GM18502 (cell line): ENCODE measurements at regions not wholly inside any gene's neighbourhood (a gene's known extent, or its start where the extent isn't known, plus 50 kb on each side); places are given as distances from the start of the nearest gene placed in this dataset.
"Not testable (repeated sequence)": the region's sequence is repeated elsewhere in the genome, so short reads cannot be mapped to it uniquely, and the experiment has no call there.

Experiments used
- ATAC-seq: cut with Tn5 transposase; IDR thresholded peaks from one replicate; pipeline ENCODE4 v1.9.1; 2021; ENCODE audit warnings: mild to moderate bottlenecking; ENCODE audit not compliant: unreplicated experiment, poor library complexity

DNA sequence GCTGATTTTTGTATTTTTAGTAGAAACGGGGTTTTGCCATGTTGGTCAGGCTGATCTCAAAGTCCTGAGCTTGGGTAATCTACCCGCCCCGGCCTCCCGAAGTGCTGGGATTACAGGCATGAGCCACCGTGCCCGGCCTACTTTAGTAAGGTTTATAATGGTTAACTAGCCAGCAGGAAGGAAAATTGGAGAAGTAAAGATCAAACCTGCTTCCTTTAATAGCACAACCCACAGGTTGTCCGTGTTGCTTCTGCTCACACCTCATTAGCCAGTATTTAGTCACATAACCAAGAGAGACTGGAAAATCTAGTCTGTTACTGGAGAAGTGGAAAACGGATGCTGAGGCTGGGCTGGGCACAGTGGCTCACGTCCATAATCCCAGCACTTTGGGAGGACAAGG is 51.9 kb upstream of the TBL1XR1 start:
- no peak for ATAC-seq

DNA sequence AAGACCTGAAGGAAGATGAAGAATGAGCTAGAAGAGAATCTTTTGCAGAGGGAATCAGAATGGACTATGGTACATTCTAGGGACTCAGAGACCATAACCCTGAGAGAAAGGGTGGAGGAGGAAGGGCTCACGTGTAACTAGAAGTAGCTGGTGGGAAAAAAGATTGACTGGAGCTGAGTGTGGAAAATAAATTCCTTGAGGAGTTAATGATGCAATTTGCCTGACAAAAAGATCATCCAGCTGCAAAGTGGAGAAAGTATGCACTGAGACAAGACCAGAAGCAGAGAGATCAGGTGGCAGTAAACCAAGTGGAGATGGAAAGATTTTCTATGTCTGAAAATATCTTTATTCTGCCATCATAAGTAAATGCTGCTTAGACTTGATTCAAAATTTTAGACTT is 52.9 kb upstream of the TBL1XR1 start:
- no peak for ATAC-seq

DNA sequence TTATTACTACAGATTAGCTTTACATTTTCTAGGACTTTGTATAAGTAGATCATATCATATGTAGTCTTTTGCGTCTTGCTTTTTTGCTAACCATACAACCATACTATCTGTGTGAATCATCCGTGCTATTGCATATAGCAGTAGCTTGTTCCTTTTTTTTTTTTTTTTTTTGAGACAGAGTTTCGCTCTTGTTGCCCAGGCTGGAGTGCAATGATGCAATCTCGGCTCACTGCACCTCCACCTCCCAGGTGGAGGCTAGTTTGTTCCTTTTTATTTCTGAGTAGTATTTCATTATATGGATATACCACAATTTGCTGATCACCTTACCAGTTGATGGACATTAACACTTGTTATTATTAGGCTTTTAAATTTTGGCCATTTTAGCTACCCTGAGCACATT is 54.5 kb upstream of the TBL1XR1 start:
- ATAC-seq, result peak; percentile 39

- ATAC-seq, result no peak
Observed at GRCh38 chr3:177257006-177257405, 59.7 kb upstream of the TBL1XR1 start.

- no peak for ATAC-seq
Observed at GRCh38 chr3:177257625-177258024, 60.3 kb upstream of the TBL1XR1 start.

DNA sequence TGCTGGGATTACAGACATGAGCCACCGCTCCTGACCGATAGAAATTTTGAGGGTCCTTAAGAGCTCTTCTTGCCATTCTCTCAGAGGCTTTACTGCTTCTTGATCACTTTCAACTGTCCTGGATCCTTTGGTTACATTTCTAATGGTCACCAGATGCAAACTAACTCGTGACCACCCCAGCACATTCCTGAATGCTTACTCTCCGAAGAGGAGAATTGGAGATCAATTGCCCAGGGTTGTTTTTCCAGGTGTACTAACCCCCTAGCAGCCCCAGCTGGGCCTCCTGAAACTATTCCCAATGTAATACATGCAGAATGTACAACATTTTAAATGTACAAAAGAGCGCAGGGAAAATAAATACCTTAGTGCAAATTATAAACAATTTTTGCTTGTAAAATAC is 65.1 kb upstream of the TBL1XR1 start:
- no peak for ATAC-seq

GRCh38 chr3:177263615-177264368 is 66.5 kb upstream of the TBL1XR1 start:
- ATAC-seq, result peak; percentile 73

DNA sequence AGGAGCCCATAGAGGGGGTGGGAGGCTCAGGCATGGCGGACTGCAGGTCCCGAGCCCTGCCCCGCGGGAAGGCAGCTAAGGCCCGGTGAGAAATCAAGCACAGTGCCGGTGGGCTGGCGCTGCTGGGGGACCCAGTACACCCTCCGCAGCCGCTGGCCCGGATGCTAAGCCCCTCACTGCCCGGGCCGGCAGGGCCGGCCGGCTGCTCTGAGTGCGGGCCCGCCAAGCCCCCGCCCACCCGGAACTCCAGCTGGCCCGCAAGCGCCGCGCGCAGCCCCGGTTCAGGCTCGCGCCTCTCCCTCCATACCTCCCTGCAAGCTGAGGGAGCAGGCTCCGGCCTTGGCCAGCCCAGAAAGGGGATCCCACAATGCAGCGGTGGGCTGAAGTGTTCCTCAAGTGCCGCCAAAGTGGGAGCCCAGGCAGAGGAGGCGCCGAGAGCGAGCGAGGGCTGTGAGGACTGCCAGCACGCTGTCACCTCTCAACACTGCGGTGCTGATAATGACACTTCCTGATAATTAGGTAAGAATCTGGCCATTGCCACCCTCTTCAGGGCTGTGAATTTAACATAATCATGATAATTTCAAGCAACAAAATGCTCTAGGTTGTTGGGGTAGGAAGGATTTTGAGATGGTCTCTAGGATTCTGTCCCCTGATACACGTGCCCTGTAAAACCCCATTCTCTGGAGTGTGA is 74.7 kb upstream of the TBL1XR1 start:
- not testable (repeated sequence) for ATAC-seq

DNA sequence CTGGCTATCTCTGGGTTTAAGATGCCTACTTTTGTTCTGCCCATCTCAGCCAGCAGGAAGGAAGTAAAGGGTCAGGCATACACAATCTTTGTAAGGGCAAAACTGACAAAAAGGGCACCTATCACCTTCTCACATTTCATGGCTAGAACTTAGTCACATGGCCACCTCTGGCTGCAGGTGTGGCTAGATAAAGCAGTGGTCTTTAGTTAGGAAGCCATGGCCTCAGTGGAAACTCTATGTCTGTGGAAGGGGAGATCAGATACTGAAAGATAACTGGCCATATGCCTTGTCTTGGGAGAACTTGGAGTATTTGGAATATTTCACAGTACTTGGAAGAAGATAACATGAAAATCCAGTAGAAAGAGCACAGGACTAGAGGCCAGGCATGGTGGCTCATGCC is 80.7 kb upstream of the TBL1XR1 start:
- ATAC-seq, result no peak

GRCh38 chr3:177279118-177279815 is 82.0 kb upstream of the TBL1XR1 start:
- no peak for ATAC-seq

GRCh38 chr3:177281292-177282118 is 84.2 kb upstream of the TBL1XR1 start:
- peak; percentile 57 for ATAC-seq

DNA sequence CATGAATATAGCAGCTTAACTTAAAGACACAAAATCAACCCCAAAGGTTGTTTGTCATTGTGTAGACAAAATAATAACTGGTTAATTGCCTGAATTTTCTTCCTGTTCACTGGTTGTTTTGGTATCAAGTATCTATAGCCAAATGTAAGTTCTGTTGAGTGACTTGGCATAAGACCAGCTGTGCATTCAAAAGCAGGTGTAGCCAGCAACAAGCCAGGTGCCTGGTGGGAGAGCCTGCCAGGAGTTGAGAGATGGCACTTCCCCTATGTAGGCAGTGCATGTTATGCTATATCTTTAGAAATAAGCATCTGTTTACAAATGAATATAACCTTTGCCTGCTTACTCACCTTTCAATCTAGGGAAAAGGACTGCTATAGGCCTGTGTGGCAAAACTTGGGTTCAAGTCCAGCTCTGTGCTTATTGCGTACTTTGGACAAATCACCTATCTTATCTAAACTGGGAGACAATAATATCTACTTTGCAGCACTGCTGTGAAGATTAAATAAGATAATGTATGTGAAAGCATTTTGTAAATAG is 84.9 kb upstream of the TBL1XR1 start:
- no peak for ATAC-seq

GRCh38 chr3:177283983-177284382 is 86.7 kb upstream of the TBL1XR1 start:
- no peak for ATAC-seq

GRCh38 chr3:177284383-177284881 is 87.2 kb upstream of the TBL1XR1 start:
- ATAC-seq, result no peak

GRCh38 chr3:177286034-177286433 is 88.8 kb upstream of the TBL1XR1 start:
- ATAC-seq, result no peak

DNA sequence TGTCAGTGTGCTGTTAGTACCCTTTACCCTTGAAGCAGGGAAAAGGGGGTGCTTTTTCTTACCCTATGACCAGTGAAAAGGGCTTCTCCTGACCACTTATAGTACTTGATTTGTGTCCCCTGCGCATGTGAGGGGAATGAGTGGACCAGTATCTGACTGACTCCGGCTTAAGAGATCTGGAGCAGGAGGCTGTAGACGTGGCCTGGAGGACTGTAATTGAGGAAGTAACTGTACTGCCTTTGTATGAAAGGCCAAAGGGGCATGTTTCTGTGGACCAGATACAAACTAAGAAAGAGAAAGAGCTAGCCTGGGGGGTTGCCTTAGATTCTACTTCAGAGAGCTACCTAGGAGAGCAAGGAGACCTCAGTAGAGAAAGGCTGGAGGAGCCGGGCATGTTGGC is 89.9 kb upstream of the TBL1XR1 start:
- no peak for ATAC-seq

DNA sequence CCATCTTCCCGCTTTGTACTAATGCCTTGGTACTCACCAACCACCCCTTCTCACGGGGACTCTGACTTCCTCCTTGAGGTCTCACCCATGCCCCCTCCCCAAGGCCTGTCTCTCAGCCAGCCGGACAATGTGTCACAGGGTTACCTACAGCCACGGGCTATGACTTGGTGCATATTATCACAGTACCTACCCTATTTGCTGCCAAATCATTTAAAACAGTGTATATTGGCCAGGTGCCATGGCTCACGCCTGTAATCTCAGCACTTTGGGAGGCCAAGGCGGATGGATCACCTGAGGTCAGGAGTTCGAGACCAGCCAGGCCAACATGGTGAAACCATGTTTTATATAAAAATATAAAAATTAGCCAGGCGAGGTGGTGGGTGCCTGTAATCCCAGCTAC is 93.4 kb upstream of the TBL1XR1 start:
- no peak for ATAC-seq

DNA sequence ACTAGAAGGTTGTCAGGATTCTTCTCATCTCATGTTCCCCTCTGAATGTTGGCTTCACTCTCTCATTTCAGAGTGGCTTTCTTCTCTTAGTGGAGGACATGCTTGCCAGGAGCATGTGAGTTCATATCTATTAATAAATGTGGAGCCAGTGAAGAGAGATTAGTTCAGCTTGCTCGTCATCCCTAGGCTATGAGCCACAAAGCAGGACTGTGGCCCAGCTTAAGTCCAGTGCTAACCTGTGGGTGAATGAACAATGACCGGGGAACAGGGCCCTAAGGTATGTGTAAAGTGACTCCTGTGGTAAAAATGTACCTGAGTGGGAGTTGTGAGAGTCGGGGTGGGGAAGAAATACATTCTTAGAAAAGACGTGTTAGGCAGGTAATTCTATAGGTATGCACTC is 96.9 kb upstream of the TBL1XR1 start:
- no peak for ATAC-seq

GRCh38 chr3:177295116-177295515 is 97.8 kb upstream of the TBL1XR1 start:
- no peak for ATAC-seq

GRCh38 chr3:177299250-177299649 is 102.0 kb upstream of the TBL1XR1 start:
- ATAC-seq, result no peak
